Liver (tissue), 8 donors: ENCODE measurements at regions not wholly inside any gene's neighbourhood (a gene's known extent, or its start where the extent isn't known, plus 50 kb on each side); places are given as distances from the start of the nearest gene placed in this dataset.

ENCODE experiments used
- DNase-seq: peaks from one replicate; pipeline ENCODE4 v3.0.0-alpha.2; 2017; ENCODE audit warnings: low spot score
- H3K27ac ChIP-seq, 2 donors: one replicate each; pipeline ENCODE4 v1.7.0; 2013; ENCODE audit warnings: inconsistent platforms in 2 of 2, low read length in 2 of 2, control low read depth in 1 of 2, low read depth in 1 of 2, mild to moderate bottlenecking in 1 of 2
- H3K27me3 ChIP-seq, 4 donors: one replicate each; pipeline versions ENCODE4 v1.6.1 to v1.7.0; 2013; ENCODE audit warnings: low read length in 3 of 4, inconsistent platforms in 1 of 4, mild to moderate bottlenecking in 1 of 4, moderate library complexity in 1 of 4; ENCODE audit not compliant: control insufficient read depth in 4 of 4, insufficient read depth in 4 of 4
- H3K36me3 ChIP-seq, 4 donors: one replicate each; pipeline versions ENCODE4 v1.6.1 to v1.7.0; 2013; ENCODE audit warnings: low read length in 3 of 4, mild to moderate bottlenecking in 3 of 4, low read depth in 1 of 4, moderate library complexity in 1 of 4; ENCODE audit not compliant: control insufficient read depth in 4 of 4, insufficient read depth in 3 of 4
- H3K4me1 ChIP-seq, 4 donors: one replicate each; pipeline versions ENCODE4 v1.6.1 to v1.7.0; 2013; ENCODE audit warnings: low read length in 3 of 4, mild to moderate bottlenecking in 3 of 4, moderate library complexity in 1 of 4; ENCODE audit not compliant: control insufficient read depth in 4 of 4, insufficient read depth in 4 of 4
- H3K4me3 ChIP-seq, 3 donors: one replicate each; pipeline versions ENCODE4 v1.6.1 to v1.7.0; 2013; ENCODE audit warnings: low read length in 3 of 3, control low read depth in 1 of 3, low read depth in 1 of 3, mild to moderate bottlenecking in 1 of 3
- H3K9ac ChIP-seq, 2 donors: one replicate each; pipeline ENCODE4 v1.7.0; 2013; ENCODE audit warnings: low read length in 2 of 2, mild to moderate bottlenecking in 2 of 2, moderate library complexity in 2 of 2, control low read depth in 1 of 2, low read depth in 1 of 2
- H3K9me3 ChIP-seq, 4 donors: one replicate each; pipeline versions ENCODE4 v1.6.1 to v1.7.0; 2013; ENCODE audit warnings: low read length in 3 of 4; ENCODE audit not compliant: control insufficient read depth in 4 of 4
- ATF3 ChIP-seq: IDR thresholded peaks from 2 replicates; pipeline ENCODE4 v1.6.1; 2016; ENCODE audit warnings: antibody characterized with exemption
- CTCF ChIP-seq: fragments of 150-350 bp; IDR thresholded peaks from 2 replicates; pipeline ENCODE4 v1.5.1; 2017; ENCODE audit warnings: improper control_type of control experiment, low read depth, low read length; ENCODE audit not compliant: missing input control
- EGR1 ChIP-seq, 2 donors: IDR thresholded peaks; 2 replicates each; pipeline ENCODE4 v1.6.1; 2016 to 2018; ENCODE audit warnings: antibody characterized with exemption in 2 of 2, low read depth in 2 of 2
- FOXA1 ChIP-seq: IDR thresholded peaks from 2 replicates; pipeline ENCODE4 v1.6.1; 2016; ENCODE audit warnings: antibody characterized with exemption
- FOXA2 ChIP-seq: IDR thresholded peaks from 2 replicates; pipeline ENCODE4 v1.6.1; 2016; ENCODE audit warnings: antibody characterized with exemption
- GABPA ChIP-seq, 2 donors: IDR thresholded peaks in 1 of 2; conservative IDR thresholded peaks in 1 of 2; 2 replicates each; pipeline ENCODE4 v1.6.1; 2016; ENCODE audit warnings: antibody characterized with exemption in 2 of 2, mild to moderate bottlenecking in 1 of 2, moderate library complexity in 1 of 2
- HNF4A ChIP-seq, 2 donors: conservative IDR thresholded peaks; 2 replicates each; pipeline ENCODE4 v1.6.1; 2016; ENCODE audit warnings: antibody characterized with exemption in 2 of 2, mild to moderate bottlenecking in 2 of 2
- HNF4G ChIP-seq: IDR thresholded peaks from 2 replicates; pipeline ENCODE4 v1.6.1; 2016; ENCODE audit warnings: antibody characterized with exemption
- JUND ChIP-seq, 2 donors: IDR thresholded peaks; 2 replicates each; pipeline ENCODE4 v1.6.1; 2016; ENCODE audit warnings: antibody characterized with exemption in 2 of 2
- MAX ChIP-seq: IDR thresholded peaks from 2 replicates; pipeline ENCODE4 v1.6.1; 2016; ENCODE audit warnings: antibody characterized with exemption
- RAD21 ChIP-seq, 2 donors: IDR thresholded peaks; 2 replicates each; pipeline ENCODE4 v1.6.1; 2016; ENCODE audit warnings: antibody characterized with exemption in 2 of 2, mild to moderate bottlenecking in 2 of 2
- RXRA ChIP-seq, 2 donors: IDR thresholded peaks; 2 replicates each; pipeline ENCODE4 v1.6.1; 2017 to 2018; ENCODE audit warnings: antibody characterized with exemption in 2 of 2, mild to moderate bottlenecking in 1 of 2
- SP1 ChIP-seq: IDR thresholded peaks from 2 replicates; pipeline ENCODE4 v1.6.1; 2018; ENCODE audit warnings: antibody characterized with exemption, mild to moderate bottlenecking
- YY1 ChIP-seq: IDR thresholded peaks from 2 replicates; pipeline ENCODE4 v1.6.1; 2016; ENCODE audit warnings: antibody characterized with exemption, mild to moderate bottlenecking
- WGBS: extraction: QIAGEN DNeasy Blood & Tissue Kit; methylation state at CpG from one replicate; pipeline ENCODE4 v1.1.7; 2013; 5-methylcytosine and 5-hydroxymethylcytosine counted together
- donor health status: healthy.
- donor health status: healthy.
- donor health status: healthy.
- donor health status: healthy.
- donor health status: healthy.

- no peak for TF ChIP-seq GABPA (IDR thresholded peaks at IDR 0.05 in 1 of 2, conservative IDR thresholded peaks at IDR 0.05 in 1 of 2)
- TF ChIP-seq SP1: no peak
- no peak for TF ChIP-seq FOXA1
- TF ChIP-seq EGR1 (IDR thresholded peaks at IDR 0.05; ENCODE audit: low read depth in 2 of 2): no peak
- H3K27ac ChIP-seq: no peak overlapping the region
- H3K9ac ChIP-seq: no peak overlapping the region
- no peaks in the 10 kb centered on the region for H3K36me3 ChIP-seq
- H3K27me3 ChIP-seq: peaks cover 0 to 3% (median 0%) of the 10 kb centered on the region in 4 donors
- no peak overlapping the region for H3K4me3 ChIP-seq
- no peaks in the 10 kb centered on the region for H3K4me1 ChIP-seq
- no peak for DNase-seq
- H3K9me3 ChIP-seq: peaks cover 0 to 10% (median under 1%) of the 10 kb centered on the region in 4 donors
- WGBS: 88% methylated on average over 3 of the region's 3 CpGs
Observed at GRCh38 chr1:199109160-199109559, 470.3 kb downstream of the PTPRC start.

- Histone ChIP-seq H3K36me3 (no peaks in the 10 kb centered on the region), H3K9me3 (peaks cover 0 to 5% (median 0%) of the 10 kb centered on the region in 4 donors), H3K9ac (no peak overlapping the region), H3K4me3 (no peak overlapping the region), H3K27me3 (no peaks in the 10 kb centered on the region), H3K27ac (no peak overlapping the region), H3K4me1 (no peaks in the 10 kb centered on the region)
- DNase-seq: no peak
- TF ChIP-seq SP1: no peak
- no peak for TF ChIP-seq ATF3
- no peak for TF ChIP-seq RXRA (IDR thresholded peaks at IDR 0.05)
- TF ChIP-seq RAD21 (IDR thresholded peaks at IDR 0.05): no peak
- no peak for TF ChIP-seq EGR1 (IDR thresholded peaks at IDR 0.05; ENCODE audit: low read depth in 2 of 2)
- no peak for TF ChIP-seq FOXA2
- no peak for TF ChIP-seq MAX
- no peak for TF ChIP-seq YY1
- TF ChIP-seq FOXA1: no peak
- no peak for TF ChIP-seq HNF4A (conservative IDR thresholded peaks at IDR 0.05)
- no peak for TF ChIP-seq JUND (IDR thresholded peaks at IDR 0.05)
- TF ChIP-seq HNF4G: no peak
- TF ChIP-seq CTCF: no peak
Observed at GRCh38 chr1:199112365-199112764, 473.5 kb downstream of the PTPRC start.

GRCh38 chr1:199113265-199113869 lies 474.5 kb downstream of the PTPRC start:
- no peak for TF ChIP-seq HNF4A (conservative IDR thresholded peaks at IDR 0.05)
- peak; percentile 69 for TF ChIP-seq CTCF
- TF ChIP-seq RAD21 (IDR thresholded peaks at IDR 0.05): peak; percentile 86 to 93
- peaks cover 0 to 5% (median 0%) of the 10 kb centered on the region in 4 donors for H3K9me3 ChIP-seq
- no peaks in the 10 kb centered on the region for H3K36me3 ChIP-seq
- no peak overlapping the region for H3K27ac ChIP-seq
- no peak for DNase-seq
- WGBS: 72% methylated on average over 2 of the region's 2 CpGs
- no peak overlapping the region for H3K9ac ChIP-seq
- no peak overlapping the region for H3K4me3 ChIP-seq
- H3K27me3 ChIP-seq: no peaks in the 10 kb centered on the region
- H3K4me1 ChIP-seq: no peaks in the 10 kb centered on the region
